Activated CD8-positive, alpha-beta T cell treated with anti-CD3 and anti-CD28 coated beads for 36 hours (primary cell): ENCODE measurements at regions not wholly inside any gene's neighbourhood (a gene's known extent, or its start where the extent isn't known, plus 50 kb on each side); places are given as distances from the start of the nearest gene placed in this dataset.

Source experiments
- ATAC-seq: fragments of 200-7000 bp; cut with Tn5 transposase; one replicate; pipeline ENCODE4 v1.10.0; 2021; ENCODE audit warnings: mild to moderate bottlenecking, moderate library complexity
- CTCF ChIA-PET: fragments of 350-600 bp; sonication (Branson Sonifier 250); formaldehyde crosslinking; loops from one replicate; lab custom pipeline; 2021; ENCODE audit warnings: antibody characterized with exemption; lab: Charles Lee
- POLR2A ChIA-PET: fragments of 350-600 bp; sonication (Branson Sonifier 250); formaldehyde crosslinking; loops from one replicate; lab custom pipeline; 2021; ENCODE audit warnings: antibody characterized with exemption; lab: Charles Lee
- DNase-seq: peaks from one replicate; pipeline ENCODE4 v3.0.0-alpha.2; 2020
- H3K27ac Mint-ChIP-seq: one replicate; pipeline ENCODE4 v1.8.0; 2021; ENCODE audit warnings: mild to moderate bottlenecking, mixed read lengths
- H3K27me3 Mint-ChIP-seq: one replicate; pipeline ENCODE4 v1.8.0; 2021; ENCODE audit warnings: mixed read lengths
- H3K36me3 Mint-ChIP-seq: one replicate; pipeline ENCODE4 v1.8.0; 2021; ENCODE audit warnings: low read depth, mixed read lengths
- H3K4me1 Mint-ChIP-seq: one replicate; pipeline ENCODE4 v1.8.0; 2021; ENCODE audit warnings: low read depth, mixed read lengths
- H3K4me3 Mint-ChIP-seq: one replicate; pipeline ENCODE4 v1.8.0; 2021; ENCODE audit warnings: mild to moderate bottlenecking, moderate library complexity, mixed read lengths
- H3K9me3 Mint-ChIP-seq: one replicate; pipeline ENCODE4 v1.8.0; 2021; ENCODE audit warnings: mixed read lengths
- intact Hi-C: fragments of 100-400 bp; cut with micrococcal nuclease; formaldehyde crosslinking; loops from one replicate; pipeline ENCODE4 v1.10.0; 2022
- TF ChIP-seq, protein P1 (sequence below): fragments of 200-600 bp; IDR thresholded peaks from one replicate; pipeline ENCODE4 v1.8.0; 2022; ENCODE audit warnings: antibody characterized with exemption, mild to moderate bottlenecking

- ChIA-PET POLR2A (no interaction called here), CTCF (interaction anchor here (1.3 kb wide), 1 partner anchor 24 kb away, joined by 3 read pairs; no protein-coding TSS in a partner anchor)
- Mint-ChIP-seq H3K4me3 (no peak overlapping the region), H3K4me1 (peaks cover 20% of the 10 kb centered on the region), H3K36me3 (peaks cover 4% of the 10 kb centered on the region), H3K27me3 (peaks cover 11% of the 10 kb centered on the region), H3K27ac (no peak overlapping the region), H3K9me3 (peaks cover 5% of the 10 kb centered on the region)
- intact Hi-C loops, result no loop called here
- TF ChIP-seq, protein P1, sequence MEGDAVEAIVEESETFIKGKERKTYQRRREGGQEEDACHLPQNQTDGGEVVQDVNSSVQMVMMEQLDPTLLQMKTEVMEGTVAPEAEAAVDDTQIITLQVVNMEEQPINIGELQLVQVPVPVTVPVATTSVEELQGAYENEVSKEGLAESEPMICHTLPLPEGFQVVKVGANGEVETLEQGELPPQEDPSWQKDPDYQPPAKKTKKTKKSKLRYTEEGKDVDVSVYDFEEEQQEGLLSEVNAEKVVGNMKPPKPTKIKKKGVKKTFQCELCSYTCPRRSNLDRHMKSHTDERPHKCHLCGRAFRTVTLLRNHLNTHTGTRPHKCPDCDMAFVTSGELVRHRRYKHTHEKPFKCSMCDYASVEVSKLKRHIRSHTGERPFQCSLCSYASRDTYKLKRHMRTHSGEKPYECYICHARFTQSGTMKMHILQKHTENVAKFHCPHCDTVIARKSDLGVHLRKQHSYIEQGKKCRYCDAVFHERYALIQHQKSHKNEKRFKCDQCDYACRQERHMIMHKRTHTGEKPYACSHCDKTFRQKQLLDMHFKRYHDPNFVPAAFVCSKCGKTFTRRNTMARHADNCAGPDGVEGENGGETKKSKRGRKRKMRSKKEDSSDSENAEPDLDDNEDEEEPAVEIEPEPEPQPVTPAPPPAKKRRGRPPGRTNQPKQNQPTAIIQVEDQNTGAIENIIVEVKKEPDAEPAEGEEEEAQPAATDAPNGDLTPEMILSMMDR, result no peak
- no peak for DNase-seq
- ATAC-seq, result no peak
Measured at GRCh38 chr20:54282625-54283024, 74.7 kb downstream of the PFDN4 start.

DNA sequence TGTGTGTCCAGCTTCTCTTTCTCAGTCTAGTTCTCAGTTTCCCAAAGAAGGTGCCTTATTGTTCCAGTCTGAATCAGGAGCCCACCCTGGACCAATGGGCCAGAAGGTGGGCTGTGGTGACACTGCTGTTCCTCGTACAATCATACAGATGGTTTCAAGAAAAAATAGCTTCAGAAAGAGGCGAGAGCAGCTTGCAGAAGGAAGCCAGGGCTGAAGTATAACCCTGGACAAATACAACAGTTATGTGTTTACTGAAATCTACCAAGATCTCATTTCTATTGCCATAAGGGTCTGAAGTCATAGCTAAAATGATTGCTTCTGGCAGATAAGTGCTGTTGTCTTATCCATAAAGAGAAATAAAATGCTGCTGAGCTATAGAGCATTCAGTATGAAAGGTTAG is 75.4 kb downstream of the PFDN4 start:
- intact Hi-C loops, result no loop called here
- POLR2A ChIA-PET, result no interaction called here
- ATAC-seq (no peak), DNase-seq (no peak)
- peaks cover 5% of the 10 kb centered on the region for H3K36me3 Mint-ChIP-seq
- peaks cover 21% of the 10 kb centered on the region for H3K4me1 Mint-ChIP-seq
- no peak overlapping the region for H3K4me3 Mint-ChIP-seq
- TF ChIP-seq, protein P1, result no peak
- CTCF ChIA-PET, result interaction anchor here (1.3 kb wide), 1 partner anchor 23 kb away, joined by 3 read pairs; no protein-coding TSS in a partner anchor
- H3K9me3 Mint-ChIP-seq, result peaks cover 6% of the 10 kb centered on the region
- H3K27me3 Mint-ChIP-seq, result peaks cover 14% of the 10 kb centered on the region
- H3K27ac Mint-ChIP-seq, result no peak overlapping the region

GRCh38 chr20:54284928-54285704 is 77.2 kb downstream of the PFDN4 start:
- peaks cover 5% of the 10 kb centered on the region for H3K36me3 Mint-ChIP-seq
- ChIA-PET POLR2A (interaction anchor here (0.6 kb wide), 1 partner anchor 104 kb away, joined by 4 read pairs; no protein-coding TSS in a partner anchor), CTCF (no interaction called here)
- H3K4me3 Mint-ChIP-seq, result peak overlapping the region; percentile 70
- TF ChIP-seq, protein P1, result no peak
- DNase-seq (peak; percentile 67), ATAC-seq (peak; percentile 89)
- H3K27ac Mint-ChIP-seq, result peak overlapping the region; percentile 91
- peaks cover 15% of the 10 kb centered on the region for H3K27me3 Mint-ChIP-seq
- peaks cover 6% of the 10 kb centered on the region for H3K9me3 Mint-ChIP-seq
- intact Hi-C loops, result loop anchor here (2.0 kb wide), 1 partner anchor 64 kb away; no protein-coding TSS in a partner anchor
- peaks cover 21% of the 10 kb centered on the region for H3K4me1 Mint-ChIP-seq

DNA sequence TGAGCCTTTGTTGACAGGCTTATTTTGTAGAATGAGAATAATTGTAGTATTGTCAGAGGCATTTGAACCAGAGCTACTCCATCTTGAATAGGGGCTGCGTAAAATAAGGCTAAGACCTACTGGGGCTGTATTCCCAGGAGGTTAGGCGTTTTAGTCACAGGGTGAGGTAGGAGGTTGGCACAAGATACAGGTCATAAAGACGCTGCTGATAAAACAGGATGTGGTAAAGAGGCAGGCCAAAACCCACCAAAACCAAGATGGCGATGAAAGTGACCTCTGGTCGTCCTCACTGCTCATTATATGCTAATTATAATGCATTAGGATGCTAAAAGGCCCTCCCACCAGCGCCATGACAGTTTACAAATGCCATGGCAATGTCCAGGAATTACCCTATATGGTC is 82.7 kb downstream of the PFDN4 start:
- Mint-ChIP-seq H3K9me3 (peaks cover 4% of the 10 kb centered on the region), H3K27ac (no peak overlapping the region), H3K36me3 (peaks cover 5% of the 10 kb centered on the region), H3K27me3 (peaks cover 28% of the 10 kb centered on the region), H3K4me3 (no peak overlapping the region), H3K4me1 (peaks cover 19% of the 10 kb centered on the region)
- ChIA-PET POLR2A (no interaction called here), CTCF (no interaction called here)
- ATAC-seq (no peak), DNase-seq (peak; percentile 21)
- TF ChIP-seq, protein P1, result no peak
- intact Hi-C loops, result no loop called here

DNA sequence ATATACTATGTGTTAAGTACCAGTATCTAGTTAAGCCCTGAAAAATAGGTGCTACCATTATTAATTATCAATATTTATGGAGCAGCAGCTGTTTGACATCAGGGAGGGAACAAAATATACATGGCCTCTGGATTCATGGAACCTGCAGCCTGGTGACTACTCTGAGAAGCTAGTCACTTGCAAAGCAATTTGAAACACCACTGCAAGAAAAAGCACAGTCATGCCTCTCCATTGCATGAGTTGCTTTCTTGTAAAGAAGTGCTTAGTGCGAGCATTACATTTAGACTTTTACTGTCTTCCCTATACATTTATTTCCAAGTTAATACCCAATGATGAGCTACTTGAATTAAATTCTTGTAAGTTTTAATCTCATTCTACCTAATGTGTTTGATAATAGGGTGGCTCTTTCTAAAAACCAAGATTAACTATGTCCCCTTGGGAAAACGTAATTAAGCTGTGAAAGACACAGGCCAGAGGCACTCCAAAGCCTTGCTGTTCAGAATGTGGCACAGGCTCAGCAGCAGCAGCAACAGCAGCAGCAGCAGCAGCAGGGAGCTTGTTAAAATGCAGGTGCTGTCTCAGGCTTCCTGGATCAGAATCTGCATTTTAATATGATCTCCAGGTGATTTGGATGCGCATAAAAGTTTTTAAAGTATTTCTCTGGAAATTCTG is 83.6 kb downstream of the PFDN4 start:
- Mint-ChIP-seq H3K4me3 (no peak overlapping the region), H3K27ac (no peak overlapping the region), H3K9me3 (peaks cover 1% of the 10 kb centered on the region), H3K4me1 (peaks cover 15% of the 10 kb centered on the region), H3K36me3 (peaks cover 4% of the 10 kb centered on the region), H3K27me3 (peaks cover 35% of the 10 kb centered on the region)
- TF ChIP-seq, protein P1, result no peak
- intact Hi-C loops, result no loop called here
- CTCF ChIA-PET, result no interaction called here
- no peak for ATAC-seq
- no peak for DNase-seq
- POLR2A ChIA-PET, result no interaction called here
